CD4-positive, alpha-beta T cell (primary cell): ENCODE measurements at regions not wholly inside any gene's neighbourhood (a gene's known extent, or its start where the extent isn't known, plus 50 kb on each side); places are given as distances from the start of the nearest gene placed in this dataset.

Experiments
- ATAC-seq: fragments of 200-7000 bp; cut with Tn5 transposase; one replicate; pipeline ENCODE4 v1.10.0; 2022; ENCODE audit warnings: mild to moderate bottlenecking; ENCODE audit not compliant: poor library complexity
- CTCF ChIA-PET: fragments of 350-600 bp; sonication (Branson Sonifier 250); formaldehyde crosslinking; loops from one replicate; lab custom pipeline; 2021; ENCODE audit warnings: antibody characterized with exemption, inconsistent platforms; lab: Charles Lee
- POLR2A ChIA-PET: fragments of 350-600 bp; sonication (Branson Sonifier 250); formaldehyde crosslinking; loops from one replicate; lab custom pipeline; 2021; ENCODE audit warnings: antibody characterized with exemption, inconsistent platforms; lab: Charles Lee
- DNase-seq, 14 experiments: peaks; one replicate each; pipeline ENCODE4 v3.0.0-alpha.2; 2013 to 2020; ENCODE audit warnings: mixed read lengths in 2 of 14
- H3K27ac ChIP-seq, 2 donors: one replicate each; pipeline versions ENCODE4 v1.5.1 to v1.7.0; 2013; ENCODE audit warnings: low read length in 2 of 2, low read depth in 1 of 2, mild to moderate bottlenecking in 1 of 2
- H3K27me3 ChIP-seq, 2 experiments: 1 replicate in 1 of 2; 2 replicates in 1 of 2; pipeline versions ENCODE4 v1.6.1 to v1.7.0; 2013; ENCODE audit warnings: low read length in 2 of 2, control low read depth in 1 of 2, mild to moderate bottlenecking in 1 of 2, moderate library complexity in 1 of 2; ENCODE audit not compliant: insufficient read depth in 2 of 2, control insufficient read depth in 1 of 2
- H3K36me3 ChIP-seq: one replicate; pipeline ENCODE4 v1.6.1; 2013; ENCODE audit warnings: low read length, control low read depth; ENCODE audit not compliant: insufficient read depth
- H3K4me1 ChIP-seq: one replicate; pipeline ENCODE4 v1.6.1; 2013; ENCODE audit warnings: low read length, control low read depth; ENCODE audit not compliant: insufficient read depth
- H3K4me3 ChIP-seq: one replicate; pipeline ENCODE4 v1.5.1; 2013; ENCODE audit warnings: mild to moderate bottlenecking, low read length, moderate library complexity
- H3K9me3 ChIP-seq, 2 experiments: 1 replicate in 1 of 2; 2 replicates in 1 of 2; pipeline versions ENCODE4 v1.6.1 to v1.7.0; 2013; ENCODE audit warnings: low read length in 2 of 2, mild to moderate bottlenecking in 2 of 2, control low read depth in 1 of 2, moderate library complexity in 1 of 2; ENCODE audit not compliant: control insufficient read depth in 1 of 2, insufficient read depth in 1 of 2
- H3K27ac Mint-ChIP-seq: one replicate; pipeline ENCODE4 v1.8.0; 2020; ENCODE audit warnings: mixed read lengths
- H3K27me3 Mint-ChIP-seq: one replicate; pipeline ENCODE4 v1.8.0; 2021; ENCODE audit warnings: mixed read lengths
- H3K36me3 Mint-ChIP-seq: one replicate; pipeline ENCODE4 v1.8.0; 2021; ENCODE audit warnings: low read depth, mixed read lengths
- H3K4me1 Mint-ChIP-seq: one replicate; pipeline ENCODE4 v1.8.0; 2021; ENCODE audit warnings: low read depth, mixed read lengths
- H3K4me3 Mint-ChIP-seq: one replicate; pipeline ENCODE4 v1.8.0; 2020; ENCODE audit warnings: mild to moderate bottlenecking, mixed read lengths
- H3K9me3 Mint-ChIP-seq: one replicate; pipeline ENCODE4 v1.8.0; 2020; ENCODE audit warnings: mixed read lengths
- intact Hi-C, 2 experiments: fragments of 100-400 bp; cut with DNase I in 1 of 2; cut with micrococcal nuclease in 1 of 2; formaldehyde crosslinking; loops; one replicate each; pipeline versions ENCODE4 v1.15.1 to v1.9.0; 2023 to 2025; cut with DNase I, micrococcal nuclease
- TF ChIP-seq, protein P1 (sequence below): fragments of 200-600 bp; IDR thresholded peaks from one replicate; pipeline ENCODE4 v1.8.0; 2022; ENCODE audit warnings: antibody characterized with exemption, mild to moderate bottlenecking

DNA sequence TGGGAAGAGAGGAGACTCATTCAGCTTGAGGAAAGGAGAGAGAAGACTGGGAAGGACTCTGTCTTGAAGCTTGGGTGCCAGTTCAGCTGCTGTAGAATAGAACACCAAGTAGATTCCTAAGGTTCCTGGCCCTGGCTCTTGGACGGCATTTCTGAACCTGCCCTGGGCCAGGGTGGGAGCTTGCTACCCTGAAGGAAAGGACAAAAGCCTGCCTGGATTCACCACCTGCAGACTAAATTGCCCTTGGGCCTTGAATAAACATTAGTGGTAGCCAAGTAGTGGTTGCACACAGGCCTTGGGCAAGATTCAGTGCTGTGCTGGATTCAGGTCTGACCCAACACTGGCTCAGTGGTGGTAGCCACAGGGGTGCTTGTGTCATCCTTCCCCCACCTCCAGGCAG, 588.4 kb upstream of the AMOT start:
- TF ChIP-seq, protein P1, sequence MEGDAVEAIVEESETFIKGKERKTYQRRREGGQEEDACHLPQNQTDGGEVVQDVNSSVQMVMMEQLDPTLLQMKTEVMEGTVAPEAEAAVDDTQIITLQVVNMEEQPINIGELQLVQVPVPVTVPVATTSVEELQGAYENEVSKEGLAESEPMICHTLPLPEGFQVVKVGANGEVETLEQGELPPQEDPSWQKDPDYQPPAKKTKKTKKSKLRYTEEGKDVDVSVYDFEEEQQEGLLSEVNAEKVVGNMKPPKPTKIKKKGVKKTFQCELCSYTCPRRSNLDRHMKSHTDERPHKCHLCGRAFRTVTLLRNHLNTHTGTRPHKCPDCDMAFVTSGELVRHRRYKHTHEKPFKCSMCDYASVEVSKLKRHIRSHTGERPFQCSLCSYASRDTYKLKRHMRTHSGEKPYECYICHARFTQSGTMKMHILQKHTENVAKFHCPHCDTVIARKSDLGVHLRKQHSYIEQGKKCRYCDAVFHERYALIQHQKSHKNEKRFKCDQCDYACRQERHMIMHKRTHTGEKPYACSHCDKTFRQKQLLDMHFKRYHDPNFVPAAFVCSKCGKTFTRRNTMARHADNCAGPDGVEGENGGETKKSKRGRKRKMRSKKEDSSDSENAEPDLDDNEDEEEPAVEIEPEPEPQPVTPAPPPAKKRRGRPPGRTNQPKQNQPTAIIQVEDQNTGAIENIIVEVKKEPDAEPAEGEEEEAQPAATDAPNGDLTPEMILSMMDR: no peak
- no peaks in the 10 kb centered on the region for H3K4me1 Mint-ChIP-seq
- Histone ChIP-seq H3K27ac (no peak overlapping the region), H3K27me3 (no peaks in the 10 kb centered on the region), H3K4me1 (no peaks in the 10 kb centered on the region), H3K9me3 (peaks cover 0 to 3% of the 10 kb centered on the region in 2 experiments), H3K4me3 (no peak overlapping the region), H3K36me3 (no peaks in the 10 kb centered on the region)
- no peaks in the 10 kb centered on the region for H3K36me3 Mint-ChIP-seq
- CTCF ChIA-PET: no interaction called here
- ATAC-seq: no peak
- H3K27ac Mint-ChIP-seq: no peak overlapping the region
- no peak overlapping the region for H3K4me3 Mint-ChIP-seq
- intact Hi-C loops: no loop called here
- H3K27me3 Mint-ChIP-seq: no peaks in the 10 kb centered on the region
- H3K9me3 Mint-ChIP-seq: peaks cover 2% of the 10 kb centered on the region
- POLR2A ChIA-PET: no interaction called here
- DNase-seq: no peak

DNA sequence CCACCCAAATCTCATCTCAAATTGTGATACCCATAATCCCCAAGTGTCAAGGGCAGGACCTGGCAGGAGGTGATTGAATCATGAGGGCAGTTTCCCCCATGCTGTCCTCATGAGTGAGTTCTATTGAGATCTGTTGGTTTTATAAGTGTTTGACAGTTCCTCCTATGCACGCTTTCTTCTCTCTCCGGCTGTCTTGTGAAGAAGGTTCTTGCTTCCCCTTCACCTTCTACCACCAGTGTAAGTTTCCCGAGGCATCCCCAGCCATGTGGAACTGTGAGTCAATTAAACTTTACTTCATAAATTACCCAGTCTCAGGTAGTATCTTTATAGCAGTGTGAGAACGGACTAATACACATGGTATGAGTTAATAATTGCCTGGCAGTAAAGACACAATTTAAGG, 581.7 kb upstream of the AMOT start:
- H3K4me1 Mint-ChIP-seq: no peaks in the 10 kb centered on the region
- no peaks in the 10 kb centered on the region for H3K9me3 ChIP-seq
- POLR2A ChIA-PET: no interaction called here
- CTCF ChIA-PET: no interaction called here
- TF ChIP-seq, protein P1: no peak
- no peak overlapping the region for H3K4me3 ChIP-seq
- H3K27ac Mint-ChIP-seq: no peak overlapping the region
- DNase-seq: no peak
- H3K4me3 Mint-ChIP-seq: no peak overlapping the region
- H3K36me3 ChIP-seq: no peaks in the 10 kb centered on the region
- H3K27ac ChIP-seq: no peak overlapping the region
- no peaks in the 10 kb centered on the region for H3K36me3 Mint-ChIP-seq
- no peaks in the 10 kb centered on the region for H3K4me1 ChIP-seq
- no peaks in the 10 kb centered on the region for H3K27me3 Mint-ChIP-seq
- ATAC-seq: no peak
- no peaks in the 10 kb centered on the region for H3K27me3 ChIP-seq
- intact Hi-C loops: no loop called here
- peaks cover 4% of the 10 kb centered on the region for H3K9me3 Mint-ChIP-seq

DNA sequence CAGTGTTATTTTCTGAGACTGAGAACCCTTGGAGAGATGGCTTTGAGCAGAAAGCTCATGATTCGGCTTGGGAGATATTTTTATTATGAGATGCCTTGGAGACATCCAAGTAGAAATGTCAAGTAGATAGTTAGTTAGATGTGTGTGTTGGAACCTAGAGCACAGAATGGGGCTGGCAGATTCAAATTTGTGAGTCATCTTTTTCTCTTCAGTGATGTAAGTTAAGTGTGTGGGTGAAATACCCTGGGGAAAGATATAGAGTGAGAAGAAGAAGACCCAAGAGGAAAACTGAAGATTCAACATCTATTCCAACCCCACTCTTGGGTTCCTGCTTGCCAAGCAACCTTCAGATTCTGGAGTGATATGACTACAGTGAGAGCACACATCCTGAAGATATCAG, 580.8 kb upstream of the AMOT start:
- ATAC-seq (no peak), DNase-seq (no peak)
- TF ChIP-seq, protein P1: no peak
- intact Hi-C loops: no loop called here
- Histone ChIP-seq H3K4me1 (no peaks in the 10 kb centered on the region), H3K9me3 (no peaks in the 10 kb centered on the region), H3K27me3 (no peaks in the 10 kb centered on the region), H3K4me3 (no peak overlapping the region), H3K36me3 (no peaks in the 10 kb centered on the region), H3K27ac (no peak overlapping the region)
- Mint-ChIP-seq H3K9me3 (peaks cover 6% of the 10 kb centered on the region), H3K4me3 (no peak overlapping the region), H3K27ac (no peak overlapping the region), H3K27me3 (no peaks in the 10 kb centered on the region), H3K4me1 (no peaks in the 10 kb centered on the region), H3K36me3 (no peaks in the 10 kb centered on the region)
- CTCF ChIA-PET: no interaction called here
- POLR2A ChIA-PET: no interaction called here
